A549 (cell line): ENCODE measurements at regions not wholly inside any gene's neighbourhood (a gene's known extent, or its start where the extent isn't known, plus 50 kb on each side); places are given as distances from the start of the nearest gene placed in this dataset.

Experiments used
- CBX2 ChIP-seq: fragments of 200-600 bp; sonication (generic); IDR thresholded peaks from 2 replicates; pipeline ENCODE4 v1.6.1; 2016; ENCODE audit warnings: low read depth, mild to moderate bottlenecking, borderline replicate concordance
- CTCF ChIP-seq: fragments of >200 bp; sonication (Bioruptor Twin); formaldehyde crosslinking; IDR thresholded peaks from 3 replicates; pipeline ENCODE4 v1.5.1; 2016
- EHMT2 ChIP-seq: fragments of 200-600 bp; sonication (generic); IDR thresholded peaks from 2 replicates; pipeline ENCODE4 v1.6.1; 2016; ENCODE audit warnings: antibody characterized with exemption, low read depth, mild to moderate bottlenecking, moderate library complexity
- MAX ChIP-seq: IDR thresholded peaks from 2 replicates; pipeline ENCODE4 v1.6.1; 2012
- MAZ ChIP-seq: fragments of 150-350 bp; IDR thresholded peaks from 2 replicates; pipeline ENCODE4 v1.6.1; 2014; ENCODE audit warnings: antibody characterized with exemption, low read depth, low read length, borderline replicate concordance
- NFE2L2 ChIP-seq: fragments of 150-350 bp; conservative IDR thresholded peaks from 2 replicates; pipeline ENCODE4 v1.6.1; 2014; ENCODE audit warnings: low read length
- POLR2A ChIP-seq: IDR thresholded peaks from 2 replicates; pipeline ENCODE4 v1.6.1; 2012; ENCODE audit warnings: mild to moderate bottlenecking, low read length
- RAD21 ChIP-seq, 2 experiments: fragments of >200 bp in 1 of 2; sonication (Bioruptor Twin) in 1 of 2; formaldehyde crosslinking in 1 of 2; IDR thresholded peaks in 1 of 2; conservative IDR thresholded peaks in 1 of 2; 2 replicates in 1 of 2; 3 replicates in 1 of 2; pipeline ENCODE4 v1.6.1; 2012 to 2018; ENCODE audit warnings: inconsistent platforms in 1 of 2
- RFX5 ChIP-seq: fragments of 450-650 bp; IDR thresholded peaks from 2 replicates; pipeline ENCODE4 v1.7.1; 2014; ENCODE audit warnings: antibody characterized with exemption, mild to moderate bottlenecking, moderate library complexity
- SMC3 ChIP-seq: fragments of >200 bp; sonication (Bioruptor Twin); formaldehyde crosslinking; IDR thresholded peaks from 3 replicates; pipeline ENCODE4 v1.6.1; 2018; ENCODE audit warnings: inconsistent platforms
- USF2 ChIP-seq: fragments of 450-650 bp; IDR thresholded peaks from 2 replicates; pipeline ENCODE4 v1.6.1; 2014; ENCODE audit warnings: antibody characterized with exemption

- TF ChIP-seq POLR2A (no peak), USF2 (no peak), EHMT2 (no peak), RAD21 (conservative IDR thresholded peaks at IDR 0.05 in 1 of 2, IDR thresholded peaks at IDR 0.05 in 1 of 2) (no peak), RFX5 (no peak), CTCF (no peak), CBX2 (no peak), MAX (no peak), NFE2L2 (no peak), SMC3 (no peak), MAZ (no peak)
Measured at GRCh38 chr3:118097660-118098059, 937.0 kb downstream of the IGSF11 start.
